Retinal pigment epithelial cell (primary cell): ENCODE measurements at regions not wholly inside any gene's neighbourhood (a gene's known extent, or its start where the extent isn't known, plus 50 kb on each side); places are given as distances from the start of the nearest gene placed in this dataset.

Experiments
- DNase-seq: peaks from one replicate; pipeline ENCODE4 v3.0.0-alpha.2; 2010; ENCODE audit warnings: low read depth
- H3K4me3 ChIP-seq: 2 replicates; pipeline ENCODE4 v1.5.1; 2011; ENCODE audit warnings: mild to moderate bottlenecking, low read length, control low read depth, moderate library complexity
- TF ChIP-seq, protein P1 (sequence below): conservative IDR thresholded peaks from 2 replicates; pipeline ENCODE4 v1.5.1; 2011; ENCODE audit warnings: low read depth, low read length, control low read depth, inconsistent platforms

DNA sequence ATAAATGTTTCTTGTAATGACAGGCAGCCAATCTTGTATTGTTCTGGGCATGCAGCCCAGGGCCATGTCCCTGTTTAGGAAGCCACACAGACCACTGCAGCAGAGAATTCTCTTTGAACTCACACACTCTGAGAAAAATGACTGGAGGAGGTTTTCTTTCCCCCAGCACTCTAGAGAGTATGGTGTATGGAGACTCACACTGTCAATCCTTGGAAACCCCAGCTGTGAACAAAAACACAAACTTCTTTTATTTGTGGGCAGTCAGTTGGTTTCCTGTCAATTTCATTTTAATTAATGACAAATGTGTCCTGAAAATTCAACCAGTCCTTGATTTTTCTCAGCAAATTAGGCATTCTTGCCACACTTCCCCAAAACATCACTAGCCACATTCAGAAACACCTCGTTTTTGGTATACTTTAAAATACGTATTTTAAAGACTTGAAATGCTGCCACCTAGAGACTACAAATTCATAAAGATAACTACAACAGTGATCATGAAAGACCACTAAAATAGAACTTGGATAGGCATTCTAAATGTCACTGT lies 52.9 kb upstream of the UFL1 start:
- DNase-seq = no peak
- TF ChIP-seq, protein P1, sequence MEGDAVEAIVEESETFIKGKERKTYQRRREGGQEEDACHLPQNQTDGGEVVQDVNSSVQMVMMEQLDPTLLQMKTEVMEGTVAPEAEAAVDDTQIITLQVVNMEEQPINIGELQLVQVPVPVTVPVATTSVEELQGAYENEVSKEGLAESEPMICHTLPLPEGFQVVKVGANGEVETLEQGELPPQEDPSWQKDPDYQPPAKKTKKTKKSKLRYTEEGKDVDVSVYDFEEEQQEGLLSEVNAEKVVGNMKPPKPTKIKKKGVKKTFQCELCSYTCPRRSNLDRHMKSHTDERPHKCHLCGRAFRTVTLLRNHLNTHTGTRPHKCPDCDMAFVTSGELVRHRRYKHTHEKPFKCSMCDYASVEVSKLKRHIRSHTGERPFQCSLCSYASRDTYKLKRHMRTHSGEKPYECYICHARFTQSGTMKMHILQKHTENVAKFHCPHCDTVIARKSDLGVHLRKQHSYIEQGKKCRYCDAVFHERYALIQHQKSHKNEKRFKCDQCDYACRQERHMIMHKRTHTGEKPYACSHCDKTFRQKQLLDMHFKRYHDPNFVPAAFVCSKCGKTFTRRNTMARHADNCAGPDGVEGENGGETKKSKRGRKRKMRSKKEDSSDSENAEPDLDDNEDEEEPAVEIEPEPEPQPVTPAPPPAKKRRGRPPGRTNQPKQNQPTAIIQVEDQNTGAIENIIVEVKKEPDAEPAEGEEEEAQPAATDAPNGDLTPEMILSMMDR = peak; percentile 27
- no peak overlapping the region for H3K4me3 ChIP-seq

DNA sequence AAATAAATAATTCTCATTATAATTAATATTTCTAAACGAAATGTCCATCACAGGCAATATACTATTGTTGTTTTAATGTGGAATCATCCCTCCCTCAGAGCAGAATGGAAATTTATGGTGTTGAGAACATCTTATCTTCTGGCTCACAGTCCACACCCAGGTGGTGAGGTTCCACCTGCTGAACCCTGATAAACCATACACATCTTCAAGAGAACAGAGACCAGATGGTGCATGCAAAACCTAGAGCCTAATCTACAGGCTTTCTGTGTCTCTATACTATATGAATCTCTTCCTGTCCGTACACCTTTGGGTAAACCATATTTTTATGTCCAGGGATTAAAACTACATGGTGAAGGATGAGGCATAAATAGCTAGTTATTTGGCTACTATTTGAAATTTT lies 52.3 kb upstream of the UFL1 start:
- no peak overlapping the region for H3K4me3 ChIP-seq
- no peak for DNase-seq
- TF ChIP-seq, protein P1 = no peak

DNA sequence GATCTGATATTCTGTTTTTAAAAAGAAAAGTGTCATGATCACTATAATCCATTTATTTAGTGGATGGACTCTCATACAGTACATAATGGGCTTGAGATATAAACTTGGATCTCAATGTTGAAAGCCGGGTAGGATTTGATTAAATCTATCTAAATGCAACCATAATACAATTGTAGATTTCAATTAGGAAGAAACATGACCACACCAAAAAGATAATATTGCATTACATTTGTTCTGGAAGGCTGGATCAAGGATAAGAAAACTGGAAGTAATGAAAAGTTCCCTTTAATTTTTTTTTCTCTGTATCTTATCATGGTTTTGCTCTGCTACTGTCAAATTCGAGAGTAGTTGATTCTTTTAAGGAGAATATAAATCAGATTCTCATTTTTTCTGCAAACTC lies 51.3 kb upstream of the UFL1 start:
- TF ChIP-seq, protein P1 = no peak
- H3K4me3 ChIP-seq = no peak overlapping the region
- DNase-seq = no peak
